Gastroesophageal sphincter (tissue), 3 donors: ENCODE measurements at regions not wholly inside any gene's neighbourhood (a gene's known extent, or its start where the extent isn't known, plus 50 kb on each side); places are given as distances from the start of the nearest gene placed in this dataset.

Experiments used
- CTCF ChIP-seq, 4 experiments: fragments of 200-600 bp in 2 of 4; fragments of 450-650 bp in 2 of 4; sonication (generic) in 1 of 4; IDR thresholded peaks; one replicate each; pipeline ENCODE4 v1.5.1; 2017 to 2019; ENCODE audit warnings: antibody characterized with exemption in 4 of 4, mild to moderate bottlenecking in 2 of 4, moderate library complexity in 2 of 4
- EP300 ChIP-seq: sonication (generic); formaldehyde crosslinking; IDR thresholded peaks from one replicate; pipeline ENCODE4 v1.6.1; 2017; ENCODE audit warnings: antibody characterized with exemption, mild to moderate bottlenecking
- POLR2A ChIP-seq, 2 donors: fragments of 450-650 bp; IDR thresholded peaks; one replicate each; pipeline ENCODE4 v1.6.1; 2017; ENCODE audit warnings: antibody characterized with exemption in 2 of 2, mild to moderate bottlenecking in 2 of 2, moderate library complexity in 1 of 2
- POLR2AphosphoS5 ChIP-seq: sonication (generic); formaldehyde crosslinking; IDR thresholded peaks from one replicate; pipeline ENCODE4 v1.6.1; 2017; ENCODE audit warnings: antibody characterized with exemption

GRCh38 chr2:3965211-3965610 is 261.8 kb downstream of the DCDC2C start:
- TF ChIP-seq CTCF (IDR thresholded peaks at IDR 0.05) (no peak), POLR2A (IDR thresholded peaks at IDR 0.05) (no peak), POLR2AphosphoS5 (no peak), EP300 (no peak)
